GM12872 (cell line): ENCODE measurements at regions not wholly inside any gene's neighbourhood (a gene's known extent, or its start where the extent isn't known, plus 50 kb on each side); places are given as distances from the start of the nearest gene placed in this dataset.

Experiments
- TF ChIP-seq, protein P1 (sequence below): IDR thresholded peaks from 3 replicates; pipeline ENCODE4 v1.5.1; 2011; ENCODE audit warnings: low read depth, mild to moderate bottlenecking, low read length, moderate library complexity; ENCODE audit not compliant: insufficient read depth

DNA sequence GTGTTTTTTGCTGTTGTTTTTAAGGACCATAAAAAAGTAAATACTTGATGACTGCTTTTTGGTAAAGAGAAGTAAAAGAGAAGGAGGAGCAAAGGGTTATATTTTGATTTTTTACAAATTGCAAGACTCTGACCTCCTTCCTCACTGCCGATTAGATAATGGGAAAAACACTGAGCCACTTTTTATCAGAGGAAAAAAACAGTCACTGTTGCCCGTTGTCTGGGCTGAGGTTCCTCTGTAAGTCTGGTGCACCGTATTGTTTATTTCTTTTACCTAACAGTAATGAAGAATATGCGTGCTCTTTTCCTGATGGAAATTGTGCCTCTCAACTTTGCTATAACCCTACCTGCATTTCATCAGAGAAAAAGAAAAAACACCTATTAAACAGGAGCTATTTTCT is 178.7 kb upstream of the EMCN start:
- TF ChIP-seq, protein P1, sequence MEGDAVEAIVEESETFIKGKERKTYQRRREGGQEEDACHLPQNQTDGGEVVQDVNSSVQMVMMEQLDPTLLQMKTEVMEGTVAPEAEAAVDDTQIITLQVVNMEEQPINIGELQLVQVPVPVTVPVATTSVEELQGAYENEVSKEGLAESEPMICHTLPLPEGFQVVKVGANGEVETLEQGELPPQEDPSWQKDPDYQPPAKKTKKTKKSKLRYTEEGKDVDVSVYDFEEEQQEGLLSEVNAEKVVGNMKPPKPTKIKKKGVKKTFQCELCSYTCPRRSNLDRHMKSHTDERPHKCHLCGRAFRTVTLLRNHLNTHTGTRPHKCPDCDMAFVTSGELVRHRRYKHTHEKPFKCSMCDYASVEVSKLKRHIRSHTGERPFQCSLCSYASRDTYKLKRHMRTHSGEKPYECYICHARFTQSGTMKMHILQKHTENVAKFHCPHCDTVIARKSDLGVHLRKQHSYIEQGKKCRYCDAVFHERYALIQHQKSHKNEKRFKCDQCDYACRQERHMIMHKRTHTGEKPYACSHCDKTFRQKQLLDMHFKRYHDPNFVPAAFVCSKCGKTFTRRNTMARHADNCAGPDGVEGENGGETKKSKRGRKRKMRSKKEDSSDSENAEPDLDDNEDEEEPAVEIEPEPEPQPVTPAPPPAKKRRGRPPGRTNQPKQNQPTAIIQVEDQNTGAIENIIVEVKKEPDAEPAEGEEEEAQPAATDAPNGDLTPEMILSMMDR = no peak

DNA sequence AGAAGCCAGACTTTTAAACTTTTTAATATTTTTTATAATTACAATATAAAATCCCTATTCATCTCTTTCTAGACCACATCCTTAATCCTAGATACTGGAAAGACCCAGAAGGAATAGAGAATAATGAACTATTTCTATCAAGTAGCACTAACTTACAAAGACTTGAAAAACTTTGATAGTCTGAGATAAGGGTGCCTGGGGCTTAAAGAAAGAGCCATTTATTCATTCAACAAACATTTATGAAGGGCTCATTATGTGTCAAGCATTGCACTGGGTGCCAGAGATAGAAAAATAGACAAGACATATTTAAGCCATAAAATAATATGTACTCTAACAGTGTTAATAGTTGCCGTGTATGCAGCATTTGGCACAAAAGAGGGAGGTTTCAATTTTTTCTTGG is 178.0 kb upstream of the EMCN start:
- TF ChIP-seq, protein P1 = no peak

DNA sequence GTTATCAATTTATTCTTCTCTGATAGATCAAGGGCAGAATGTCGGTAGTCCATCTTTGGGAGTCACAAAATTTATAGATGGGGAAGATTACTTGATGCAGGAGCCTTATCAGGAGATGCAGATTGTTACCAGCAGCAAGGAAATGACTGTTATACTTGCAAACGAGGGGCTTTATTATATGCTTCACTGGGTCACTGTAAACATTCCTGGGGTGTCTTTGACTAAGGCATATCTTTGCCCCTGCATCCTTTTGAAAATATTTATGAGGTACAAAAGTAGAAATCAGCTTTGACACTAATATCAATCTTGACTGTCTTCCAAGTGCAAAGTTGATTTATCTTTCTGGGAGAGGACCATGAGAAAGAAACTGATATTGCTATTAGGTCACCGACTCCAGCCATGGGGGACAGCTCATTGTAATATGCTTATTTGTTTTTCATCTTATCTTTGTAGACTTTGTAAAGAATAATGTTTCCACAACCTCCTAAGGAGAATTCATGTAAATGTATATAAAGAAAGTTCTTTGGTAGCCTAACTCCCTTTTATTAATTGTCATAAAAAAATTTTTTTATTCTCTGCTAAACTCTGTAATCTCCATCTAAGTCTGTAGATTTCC is 177.3 kb upstream of the EMCN start:
- TF ChIP-seq, protein P1 = no peak

DNA sequence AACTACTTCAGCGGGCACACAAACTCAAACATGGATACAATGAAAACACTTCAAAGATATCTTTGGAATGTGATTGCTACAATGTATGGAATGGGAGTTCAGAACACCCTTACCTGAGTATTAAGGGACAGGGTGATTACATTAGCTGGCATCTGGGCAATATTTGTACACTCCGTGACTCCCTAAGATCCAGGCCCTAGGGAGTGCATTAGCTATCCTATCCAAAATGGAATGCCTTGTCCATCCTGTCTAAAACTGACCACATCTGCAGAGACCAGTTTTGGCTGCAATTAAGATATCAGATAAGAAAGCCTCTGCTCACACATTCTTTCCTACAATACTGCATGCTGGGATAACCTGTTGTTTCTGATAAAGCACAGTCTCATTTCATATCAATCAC is 176.6 kb upstream of the EMCN start:
- TF ChIP-seq, protein P1 = no peak

DNA sequence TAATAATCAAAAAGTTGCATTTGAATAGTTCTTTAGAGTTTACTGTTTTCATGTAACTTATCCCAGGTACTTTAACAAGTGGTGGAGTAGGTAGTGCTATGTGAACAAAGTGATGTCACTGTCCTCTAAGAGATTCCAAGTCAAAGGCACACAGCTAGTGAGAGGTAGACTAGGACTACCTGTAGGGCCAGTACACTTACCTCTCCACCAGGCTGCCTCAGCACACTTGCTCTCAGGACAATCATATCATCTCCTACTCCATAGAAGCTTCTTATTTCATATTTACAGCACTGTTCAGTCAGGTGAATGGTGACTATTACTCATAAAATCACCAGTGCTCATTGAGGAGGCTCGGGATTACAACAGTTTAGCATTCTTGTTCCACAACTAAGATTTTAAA is 173.0 kb upstream of the EMCN start:
- TF ChIP-seq, protein P1 = peak; percentile 9; the same call in 1 of the 3 replicates

DNA sequence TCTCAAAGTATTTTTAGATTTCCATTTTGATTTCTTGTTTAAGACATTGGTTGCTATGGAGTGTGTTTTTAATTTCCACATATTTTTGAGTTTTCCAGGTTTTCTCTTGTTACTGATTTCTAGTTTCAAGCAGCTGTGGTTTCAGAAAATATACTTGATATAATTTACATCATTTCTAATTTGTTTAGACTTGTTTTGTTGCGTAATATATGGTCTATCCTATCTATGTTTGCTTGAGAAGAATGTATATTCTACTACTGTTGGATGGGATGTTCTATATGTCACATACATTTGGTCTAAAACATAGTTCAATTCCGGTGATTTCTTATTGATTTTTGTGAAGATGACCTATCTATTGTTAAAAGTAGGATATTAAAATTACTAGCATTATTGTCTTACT is 170.5 kb upstream of the EMCN start:
- TF ChIP-seq, protein P1 = no peak

DNA sequence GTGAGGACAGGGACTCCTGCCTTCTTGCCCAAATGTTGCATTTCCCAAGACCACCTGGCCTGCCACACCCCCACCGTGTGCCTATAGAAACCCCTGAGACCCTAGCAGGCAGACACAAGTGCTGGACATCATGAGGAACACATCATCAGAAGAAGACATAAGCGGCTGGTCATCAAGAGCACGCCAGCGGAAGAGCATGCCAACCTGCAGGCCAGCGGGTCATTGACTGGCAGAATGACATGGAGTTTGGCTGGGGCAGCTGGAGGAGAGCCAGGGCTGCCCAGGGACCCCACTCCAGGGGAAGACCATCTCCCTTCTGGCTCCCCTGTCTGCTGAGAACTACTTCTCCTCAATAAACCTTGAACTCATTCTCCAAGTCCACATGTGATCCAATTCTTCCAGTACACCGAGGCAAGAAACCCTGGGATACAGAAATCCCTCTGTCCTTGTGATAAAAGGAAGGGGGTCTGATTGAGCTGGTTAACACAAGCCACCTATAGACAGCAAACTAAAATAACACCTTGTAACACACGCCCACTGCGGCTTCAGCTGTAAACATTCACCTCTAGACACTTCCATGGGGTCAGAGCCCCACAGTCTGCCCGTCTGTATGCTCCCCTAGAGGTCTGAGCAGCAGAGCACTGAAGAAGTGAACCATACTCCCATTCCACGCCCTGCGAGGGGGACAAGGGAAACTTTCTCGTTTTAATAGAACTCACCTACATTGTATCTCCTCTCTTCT is 164.8 kb upstream of the EMCN start:
- TF ChIP-seq, protein P1 = no peak
